EH (cell line): ENCODE measurements at regions not wholly inside any gene's neighbourhood (a gene's known extent, or its start where the extent isn't known, plus 50 kb on each side); places are given as distances from the start of the nearest gene placed in this dataset.
"Not testable (repeated sequence)": the region's sequence is repeated elsewhere in the genome, so short reads cannot be mapped to it uniquely, and the experiment has no call there.

ENCODE experiments used
- DNase-seq: peaks from one replicate; pipeline ENCODE4 v3.0.0-alpha.2; 2015; ENCODE audit warnings: low read depth

GRCh38 chr10:32217216-32217615 lies 129.7 kb downstream of the EPC1 start:
- no peak for DNase-seq

GRCh38 chr10:32213838-32214237 lies 133.1 kb downstream of the EPC1 start:
- DNase-seq = not testable (repeated sequence)

- no peak for DNase-seq
Measured at GRCh38 chr10:32211046-32211363, 136.0 kb downstream of the EPC1 start.

- peak; percentile 73 for DNase-seq
Measured at GRCh38 chr10:32210306-32211045, 136.5 kb downstream of the EPC1 start.

GRCh38 chr10:32208005-32208404 lies 139.0 kb downstream of the EPC1 start:
- DNase-seq = not testable (repeated sequence)

- peak; percentile 64 for DNase-seq
Measured at GRCh38 chr10:32207544-32207943, 139.4 kb downstream of the EPC1 start.

- DNase-seq = peak; percentile 80
Measured at GRCh38 chr10:32205670-32206069, 141.3 kb downstream of the EPC1 start.

- peak; percentile 53 for DNase-seq
Measured at GRCh38 chr10:32204606-32205005, 142.4 kb downstream of the EPC1 start.

GRCh38 chr10:32199714-32200394 lies 143.6 kb upstream of the KIF5B start:
- DNase-seq = no peak

GRCh38 chr10:32197423-32197822 lies 141.2 kb upstream of the KIF5B start:
- DNase-seq = peak; percentile 83

GRCh38 chr10:32190890-32191491 lies 134.8 kb upstream of the KIF5B start:
- DNase-seq = peak; percentile 54

- peak; percentile 72 for DNase-seq
Measured at GRCh38 chr10:32189400-32190084, 133.3 kb upstream of the KIF5B start.

GRCh38 chr10:32188601-32189000 lies 132.4 kb upstream of the KIF5B start:
- not testable (repeated sequence) for DNase-seq

- DNase-seq = no peak
Measured at GRCh38 chr10:32187686-32188085, 131.5 kb upstream of the KIF5B start.

GRCh38 chr10:32183652-32184051 lies 127.4 kb upstream of the KIF5B start:
- not testable (repeated sequence) for DNase-seq

- no peak for DNase-seq
Measured at GRCh38 chr10:32182476-32182875, 126.3 kb upstream of the KIF5B start.

GRCh38 chr10:32180390-32181280 lies 124.4 kb upstream of the KIF5B start:
- DNase-seq = peak; percentile 36

GRCh38 chr10:32179836-32180235 lies 123.6 kb upstream of the KIF5B start:
- no peak for DNase-seq

- DNase-seq = not testable (repeated sequence)
Measured at GRCh38 chr10:32177594-32177993, 121.4 kb upstream of the KIF5B start.

GRCh38 chr10:32175629-32176028 lies 119.4 kb upstream of the KIF5B start:
- DNase-seq = no peak

- no peak for DNase-seq
Measured at GRCh38 chr10:32174349-32174893, 118.2 kb upstream of the KIF5B start.
